ENCODE measurements at regions not wholly inside any gene's neighbourhood (a gene's known extent, or its start where the extent isn't known, plus 50 kb on each side); places are given as distances from the start of the nearest gene placed in this dataset.

GRCh38 chr2:163259489-163259888 lies 420.9 kb upstream of the KCNH7 start:
- no peak for DNase-seq

GRCh38 chr2:163255086-163255485 lies 416.5 kb upstream of the KCNH7 start:
- no peak for DNase-seq

- DNase-seq, result no peak
These were observed 415.2 kb upstream of the KCNH7 start for GRCh38 chr2:163253621-163254285.

- no peak for DNase-seq
These were observed 413.6 kb upstream of the KCNH7 start for GRCh38 chr2:163252199-163252598.

- no peak for DNase-seq
These were observed 410.0 kb upstream of the KCNH7 start for GRCh38 chr2:163248376-163249253.

- no peak for DNase-seq
These were observed 409.3 kb upstream of the KCNH7 start for GRCh38 chr2:163247847-163248220.

GRCh38 chr2:163247156-163247846 lies 408.7 kb upstream of the KCNH7 start:
- DNase-seq, result no peak

- DNase-seq, result no peak
These were observed 407.6 kb upstream of the KCNH7 start for GRCh38 chr2:163246135-163246534.

GRCh38 chr2:163236553-163236952 lies 398.0 kb upstream of the KCNH7 start:
- no peak for DNase-seq

- DNase-seq, result no peak
These were observed 393.1 kb upstream of the KCNH7 start for GRCh38 chr2:163231666-163232065.

- DNase-seq, result no peak
These were observed 375.1 kb upstream of the KCNH7 start for GRCh38 chr2:163213661-163214081.

GRCh38 chr2:163210430-163210918 lies 371.9 kb upstream of the KCNH7 start:
- no peak for DNase-seq

- no peak for DNase-seq
These were observed 369.3 kb upstream of the KCNH7 start for GRCh38 chr2:163207693-163208370.

GRCh38 chr2:163205589-163206254 lies 367.2 kb upstream of the KCNH7 start:
- DNase-seq, result no peak

GRCh38 chr2:163200741-163201140 lies 362.2 kb upstream of the KCNH7 start:
- DNase-seq, result no peak

GRCh38 chr2:163198972-163199371 lies 360.4 kb upstream of the KCNH7 start:
- no peak for DNase-seq

GRCh38 chr2:163198007-163198406 lies 359.4 kb upstream of the KCNH7 start:
- no peak for DNase-seq

- no peak for DNase-seq
These were observed 352.8 kb upstream of the KCNH7 start for GRCh38 chr2:163191372-163191771.

- no peak for DNase-seq
These were observed 349.6 kb upstream of the KCNH7 start for GRCh38 chr2:163187995-163188655.

- no peak for DNase-seq
These were observed 348.6 kb upstream of the KCNH7 start for GRCh38 chr2:163187119-163187518.

- no peak for DNase-seq
These were observed 346.6 kb upstream of the KCNH7 start for GRCh38 chr2:163185160-163185559.

Measured in GOT3 (cell line).